Ishikawa (cell line): ENCODE measurements at regions not wholly inside any gene's neighbourhood (a gene's known extent, or its start where the extent isn't known, plus 50 kb on each side); places are given as distances from the start of the nearest gene placed in this dataset.

Experiments used
- CEBPB ChIP-seq: IDR thresholded peaks from 2 replicates; pipeline ENCODE4 v1.6.1; 2012
- CREB1 ChIP-seq: IDR thresholded peaks from 2 replicates; pipeline ENCODE4 v1.6.1; 2012; ENCODE audit warnings: low read depth
- EP300 ChIP-seq: IDR thresholded peaks from 2 replicates; pipeline ENCODE4 v1.6.1; 2012; ENCODE audit warnings: borderline replicate concordance
- RAD21 ChIP-seq: IDR thresholded peaks from 2 replicates; pipeline ENCODE4 v1.6.1; 2012; ENCODE audit warnings: low read depth
- TAF1 ChIP-seq: IDR thresholded peaks from 2 replicates; pipeline ENCODE4 v1.6.1; 2012; ENCODE audit warnings: low read depth, mild to moderate bottlenecking
- TCF12 ChIP-seq: IDR thresholded peaks from 2 replicates; pipeline ENCODE4 v1.6.1; 2012; ENCODE audit warnings: low read depth
- YY1 ChIP-seq: IDR thresholded peaks from 2 replicates; pipeline ENCODE4 v1.6.1; 2012; ENCODE audit warnings: low read depth
- ZBTB7A ChIP-seq: IDR thresholded peaks from 2 replicates; pipeline ENCODE4 v1.6.1; 2012; ENCODE audit warnings: low read depth
- TF ChIP-seq, protein P1 (sequence below): IDR thresholded peaks from 2 replicates; pipeline ENCODE4 v1.6.1; 2012
- TF ChIP-seq, protein P2 (sequence below): IDR thresholded peaks from 2 replicates; pipeline ENCODE4 v1.6.1; 2012

DNA sequence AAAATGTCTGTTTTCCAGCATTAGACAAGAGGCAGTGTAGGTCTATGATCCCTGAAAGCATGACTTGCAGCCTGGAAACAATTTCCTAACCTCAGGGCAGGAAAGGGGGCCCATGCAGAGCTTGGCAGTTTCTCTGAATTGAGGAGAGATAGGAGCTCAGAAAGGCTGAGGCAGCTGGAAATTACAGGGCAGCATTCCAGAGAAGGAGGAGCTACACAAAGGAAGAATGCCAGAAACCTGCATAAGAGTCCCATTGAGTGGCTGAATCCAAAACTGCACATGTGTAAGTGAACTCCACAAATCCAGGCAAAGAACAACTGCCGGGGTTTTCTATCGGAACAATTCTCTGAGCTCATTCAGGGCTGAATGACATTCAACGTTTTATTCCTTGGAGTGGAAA, 346.8 kb downstream of the PIK3R1 start:
- TF ChIP-seq, protein P1, sequence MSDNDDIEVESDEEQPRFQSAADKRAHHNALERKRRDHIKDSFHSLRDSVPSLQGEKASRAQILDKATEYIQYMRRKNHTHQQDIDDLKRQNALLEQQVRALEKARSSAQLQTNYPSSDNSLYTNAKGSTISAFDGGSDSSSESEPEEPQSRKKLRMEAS: no peak
- no peak for TF ChIP-seq RAD21
- no peak for TF ChIP-seq TAF1
- no peak for TF ChIP-seq EP300
- TF ChIP-seq CREB1: no peak
- no peak for TF ChIP-seq TCF12
- no peak for TF ChIP-seq ZBTB7A
- TF ChIP-seq CEBPB: no peak
- TF ChIP-seq, protein P2, sequence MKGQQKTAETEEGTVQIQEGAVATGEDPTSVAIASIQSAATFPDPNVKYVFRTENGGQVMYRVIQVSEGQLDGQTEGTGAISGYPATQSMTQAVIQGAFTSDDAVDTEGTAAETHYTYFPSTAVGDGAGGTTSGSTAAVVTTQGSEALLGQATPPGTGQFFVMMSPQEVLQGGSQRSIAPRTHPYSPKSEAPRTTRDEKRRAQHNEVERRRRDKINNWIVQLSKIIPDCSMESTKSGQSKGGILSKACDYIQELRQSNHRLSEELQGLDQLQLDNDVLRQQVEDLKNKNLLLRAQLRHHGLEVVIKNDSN: no peak
- TF ChIP-seq YY1: no peak
